ENCODE measurements at regions not wholly inside any gene's neighbourhood (a gene's known extent, or its start where the extent isn't known, plus 50 kb on each side); places are given as distances from the start of the nearest gene placed in this dataset.

DNA sequence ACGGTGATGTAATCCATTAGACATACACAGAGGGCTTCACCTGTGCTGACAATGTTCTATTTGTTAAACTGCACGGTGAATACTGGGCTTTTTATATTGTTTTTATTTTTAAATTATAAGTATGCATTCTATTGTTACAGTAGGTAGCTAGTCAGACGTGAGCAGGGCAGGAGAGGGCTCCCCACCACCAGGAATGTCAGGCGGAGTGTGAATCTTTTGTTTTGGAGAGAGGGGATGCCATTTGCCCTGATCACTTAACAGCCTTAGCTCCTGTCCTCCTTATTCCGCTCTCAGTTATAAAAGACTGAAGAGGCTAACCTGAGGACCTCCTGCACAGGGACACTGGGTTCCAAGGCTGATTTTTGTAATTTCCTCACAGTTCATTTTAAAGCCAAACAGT is 151.6 kb upstream of the TAPT1 start:
- TF ChIP-seq, protein P1, sequence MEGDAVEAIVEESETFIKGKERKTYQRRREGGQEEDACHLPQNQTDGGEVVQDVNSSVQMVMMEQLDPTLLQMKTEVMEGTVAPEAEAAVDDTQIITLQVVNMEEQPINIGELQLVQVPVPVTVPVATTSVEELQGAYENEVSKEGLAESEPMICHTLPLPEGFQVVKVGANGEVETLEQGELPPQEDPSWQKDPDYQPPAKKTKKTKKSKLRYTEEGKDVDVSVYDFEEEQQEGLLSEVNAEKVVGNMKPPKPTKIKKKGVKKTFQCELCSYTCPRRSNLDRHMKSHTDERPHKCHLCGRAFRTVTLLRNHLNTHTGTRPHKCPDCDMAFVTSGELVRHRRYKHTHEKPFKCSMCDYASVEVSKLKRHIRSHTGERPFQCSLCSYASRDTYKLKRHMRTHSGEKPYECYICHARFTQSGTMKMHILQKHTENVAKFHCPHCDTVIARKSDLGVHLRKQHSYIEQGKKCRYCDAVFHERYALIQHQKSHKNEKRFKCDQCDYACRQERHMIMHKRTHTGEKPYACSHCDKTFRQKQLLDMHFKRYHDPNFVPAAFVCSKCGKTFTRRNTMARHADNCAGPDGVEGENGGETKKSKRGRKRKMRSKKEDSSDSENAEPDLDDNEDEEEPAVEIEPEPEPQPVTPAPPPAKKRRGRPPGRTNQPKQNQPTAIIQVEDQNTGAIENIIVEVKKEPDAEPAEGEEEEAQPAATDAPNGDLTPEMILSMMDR (IDR thresholded peaks at IDR 0.05), result no peak
- TF ChIP-seq ZFX (IDR thresholded peaks at IDR 0.05; ENCODE audit: borderline replicate concordance), result no peak

Measured in 22Rv1 (cell line).